Panc1 (cell line): ENCODE measurements at regions not wholly inside any gene's neighbourhood (a gene's known extent, or its start where the extent isn't known, plus 50 kb on each side); places are given as distances from the start of the nearest gene placed in this dataset.

ENCODE experiments used
- CTCF ChIP-seq: fragments of 450-650 bp; IDR thresholded peaks from 2 replicates; pipeline ENCODE4 v1.5.1; 2017; ENCODE audit warnings: mild to moderate bottlenecking
- POLR2AphosphoS5 ChIP-seq: IDR thresholded peaks from 2 replicates; pipeline ENCODE4 v1.6.1; 2012; ENCODE audit warnings: mild to moderate bottlenecking, low read depth, low read length, moderate library complexity
- REST ChIP-seq, 2 experiments: IDR thresholded peaks; 2 replicates each; pipeline ENCODE4 v1.6.1; 2011 to 2012; ENCODE audit warnings: low read depth in 2 of 2, control low read depth in 1 of 2, low read length in 1 of 2, mild to moderate bottlenecking in 1 of 2, moderate library complexity in 1 of 2; ENCODE audit not compliant: insufficient read depth in 1 of 2
- SIN3A ChIP-seq: IDR thresholded peaks from 2 replicates; pipeline ENCODE4 v1.6.1; 2012; ENCODE audit warnings: low read depth, mild to moderate bottlenecking, low read length, moderate library complexity, borderline replicate concordance; ENCODE audit not compliant: insufficient read depth
- TCF7L2 ChIP-seq: IDR thresholded peaks from 2 replicates; pipeline ENCODE4 v1.6.1; 2011; ENCODE audit warnings: mild to moderate bottlenecking, low read depth, low read length, inconsistent platforms

GRCh38 chr7:68800316-68800715 is 798.0 kb upstream of the AUTS2 start:
- no peak for TF ChIP-seq CTCF
- no peak for TF ChIP-seq POLR2AphosphoS5
- no peak for TF ChIP-seq SIN3A
- no peak for TF ChIP-seq TCF7L2
- no peak for TF ChIP-seq REST (IDR thresholded peaks at IDR 0.05; ENCODE audit: insufficient read depth in 1 of 2, low read depth in 2 of 2, low read length in 1 of 2)
